ENCODE measurements at regions not wholly inside any gene's neighbourhood (a gene's known extent, or its start where the extent isn't known, plus 50 kb on each side); places are given as distances from the start of the nearest gene placed in this dataset.

GRCh38 chr11:134714021-134714656 lies 302.1 kb upstream of the B3GAT1 start:
- no peak for TF ChIP-seq ZNF274 (IDR thresholded peaks at IDR 0.05; ENCODE audit: borderline replicate concordance, extremely low read depth, low read length)
- TF ChIP-seq, protein P1, sequence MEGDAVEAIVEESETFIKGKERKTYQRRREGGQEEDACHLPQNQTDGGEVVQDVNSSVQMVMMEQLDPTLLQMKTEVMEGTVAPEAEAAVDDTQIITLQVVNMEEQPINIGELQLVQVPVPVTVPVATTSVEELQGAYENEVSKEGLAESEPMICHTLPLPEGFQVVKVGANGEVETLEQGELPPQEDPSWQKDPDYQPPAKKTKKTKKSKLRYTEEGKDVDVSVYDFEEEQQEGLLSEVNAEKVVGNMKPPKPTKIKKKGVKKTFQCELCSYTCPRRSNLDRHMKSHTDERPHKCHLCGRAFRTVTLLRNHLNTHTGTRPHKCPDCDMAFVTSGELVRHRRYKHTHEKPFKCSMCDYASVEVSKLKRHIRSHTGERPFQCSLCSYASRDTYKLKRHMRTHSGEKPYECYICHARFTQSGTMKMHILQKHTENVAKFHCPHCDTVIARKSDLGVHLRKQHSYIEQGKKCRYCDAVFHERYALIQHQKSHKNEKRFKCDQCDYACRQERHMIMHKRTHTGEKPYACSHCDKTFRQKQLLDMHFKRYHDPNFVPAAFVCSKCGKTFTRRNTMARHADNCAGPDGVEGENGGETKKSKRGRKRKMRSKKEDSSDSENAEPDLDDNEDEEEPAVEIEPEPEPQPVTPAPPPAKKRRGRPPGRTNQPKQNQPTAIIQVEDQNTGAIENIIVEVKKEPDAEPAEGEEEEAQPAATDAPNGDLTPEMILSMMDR (IDR thresholded peaks at IDR 0.05; ENCODE audit: control extremely low read depth in 1 of 3, insufficient read depth in 1 of 3, low read depth in 1 of 3, low read length in 3 of 3), result no peak
- TF ChIP-seq CBX8 (IDR thresholded peaks at IDR 0.05; ENCODE audit: borderline replicate concordance, low read depth, low read length), result no peak
- TF ChIP-seq CEBPB (IDR thresholded peaks at IDR 0.05; ENCODE audit: low read depth, low read length), result no peak
- TF ChIP-seq EZH2 (IDR thresholded peaks at IDR 0.05; ENCODE audit: low read depth, low read length, severe bottlenecking), result no peak
- TF ChIP-seq MAFK (IDR thresholded peaks at IDR 0.05; ENCODE audit: low read depth, low read length), result no peak
- no peak for TF ChIP-seq POLR2A (IDR thresholded peaks at IDR 0.05; ENCODE audit: control extremely low read depth in 1 of 2, low read depth in 2 of 2, low read length in 2 of 2)
- no peak for TF ChIP-seq JUND (IDR thresholded peaks at IDR 0.05; ENCODE audit: low read length)
- TF ChIP-seq EP300 (IDR thresholded peaks at IDR 0.05; ENCODE audit: borderline replicate concordance in 1 of 2, low read depth in 2 of 2, low read length in 2 of 2), result no peak
